ENCODE measurements at regions not wholly inside any gene's neighbourhood (a gene's known extent, or its start where the extent isn't known, plus 50 kb on each side); places are given as distances from the start of the nearest gene placed in this dataset.
"Not testable (repeated sequence)": the region's sequence is repeated elsewhere in the genome, so short reads cannot be mapped to it uniquely, and the experiment has no call there.

DNA sequence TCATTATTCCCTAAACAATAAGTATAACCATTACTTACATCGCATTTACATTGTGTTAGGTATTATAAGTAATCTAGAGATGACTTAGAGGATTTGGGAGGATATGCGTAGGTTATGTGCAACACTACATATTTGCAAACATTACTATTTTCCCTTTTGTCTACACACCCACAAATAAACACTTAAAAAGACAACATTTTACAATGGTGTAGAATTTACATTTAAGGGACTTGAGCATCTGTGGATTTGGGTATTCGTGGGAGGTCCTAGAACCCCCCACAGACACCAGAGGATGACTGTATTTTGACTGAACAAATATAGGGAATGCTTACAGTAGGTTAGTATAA is 220.2 kb upstream of the MYO3A start:
- no peak for DNase-seq (ENCODE audit: low read depth)

DNA sequence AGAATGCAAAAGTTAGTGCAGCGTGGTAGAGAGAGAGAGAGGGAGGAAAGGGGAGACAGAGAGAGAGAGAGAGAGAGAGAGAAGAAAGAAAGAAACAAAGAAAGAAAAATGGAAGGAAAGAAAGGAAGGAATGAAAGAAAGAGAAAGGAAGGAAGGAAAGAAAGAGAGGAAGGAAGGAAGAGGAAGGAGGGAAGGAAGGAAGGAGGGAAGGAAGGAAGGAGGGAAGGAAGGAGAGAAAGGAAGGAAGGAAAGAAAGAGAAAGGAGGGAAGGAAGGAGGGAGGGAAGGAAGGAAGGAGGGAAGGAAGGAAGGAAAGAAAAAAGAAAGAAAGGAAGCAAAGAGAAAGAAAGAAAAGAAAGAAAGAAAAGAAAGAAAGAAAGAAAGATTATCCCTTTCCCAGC is 209.8 kb upstream of the MYO3A start:
- DNase-seq (ENCODE audit: low read depth), result no peak

DNA sequence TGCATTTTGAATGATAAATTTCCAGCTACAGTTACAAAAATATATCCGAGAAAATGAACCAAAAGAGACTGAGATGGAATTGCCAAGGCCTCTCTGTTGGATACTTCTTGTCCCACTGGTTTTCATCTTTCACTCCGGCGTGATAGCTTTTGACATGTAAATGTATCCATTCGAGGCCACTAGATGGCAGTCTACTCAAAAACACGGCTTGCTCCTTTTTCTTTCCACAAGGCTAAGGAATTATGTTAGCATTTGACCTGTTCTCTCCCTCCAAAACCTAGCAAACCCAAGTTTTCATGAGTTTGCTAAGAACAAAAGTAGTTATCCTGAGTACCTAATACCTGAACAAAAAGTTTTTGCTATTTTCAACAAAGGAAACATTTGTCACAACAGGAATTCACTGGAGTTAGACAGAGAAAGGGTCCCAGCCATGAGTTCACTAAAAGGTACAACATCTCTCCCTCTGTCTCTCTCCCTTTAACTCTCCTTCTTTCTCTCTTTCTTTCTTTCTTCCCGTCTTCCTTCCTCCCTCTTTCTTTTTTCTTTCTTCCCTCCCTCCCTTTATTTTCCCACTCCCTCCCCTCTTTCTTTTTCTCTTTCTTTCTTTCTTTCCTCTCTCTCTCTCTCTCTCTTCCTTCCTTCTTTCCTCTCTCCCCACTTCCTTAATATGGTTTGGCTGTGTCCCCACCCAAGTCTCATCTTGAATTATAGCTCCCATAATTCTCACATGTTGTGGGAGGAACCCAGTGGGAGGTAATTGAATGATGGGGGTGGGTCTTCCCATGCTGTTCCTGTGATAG is 207.9 kb upstream of the MYO3A start:
- DNase-seq (ENCODE audit: low read depth), result no peak

DNA sequence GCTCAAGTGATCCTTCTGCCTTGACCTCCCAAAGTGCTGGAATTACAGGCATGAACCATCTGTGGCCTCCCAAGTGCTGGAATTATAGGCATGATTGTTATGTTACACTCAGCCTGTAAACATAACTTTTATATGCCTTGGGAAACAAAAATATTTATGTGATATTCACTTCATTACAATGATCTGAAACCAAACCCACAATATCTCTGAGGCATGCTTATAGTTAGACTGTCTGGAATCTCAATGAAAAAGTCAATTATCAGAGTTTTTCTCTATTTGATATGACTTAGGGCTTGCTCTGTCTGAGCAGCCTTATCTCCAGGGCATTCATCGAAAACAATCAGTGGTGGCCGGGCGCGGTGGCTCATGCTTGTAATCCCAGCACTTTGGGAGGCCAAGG is 195.3 kb upstream of the MYO3A start:
- no peak for DNase-seq (ENCODE audit: low read depth)

DNA sequence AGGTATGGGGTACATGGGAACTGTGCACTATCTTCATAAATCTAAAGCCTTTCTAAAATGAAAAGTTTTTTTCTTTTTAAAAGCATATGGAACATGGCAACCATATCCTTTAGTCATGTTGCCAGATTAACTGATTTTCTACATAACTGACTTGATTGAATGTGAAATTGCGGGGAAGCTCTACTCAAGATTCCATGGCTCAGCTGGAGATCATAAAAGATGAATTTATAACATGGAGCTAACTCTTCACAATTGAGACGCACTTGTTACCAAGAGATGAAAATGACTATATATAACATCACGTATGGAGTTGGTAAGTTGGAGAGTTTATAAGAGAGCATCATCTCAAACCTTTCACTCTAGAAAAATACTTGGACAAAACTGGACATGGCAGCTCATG is 190.2 kb upstream of the MYO3A start:
- no peak for DNase-seq (ENCODE audit: low read depth)

DNA sequence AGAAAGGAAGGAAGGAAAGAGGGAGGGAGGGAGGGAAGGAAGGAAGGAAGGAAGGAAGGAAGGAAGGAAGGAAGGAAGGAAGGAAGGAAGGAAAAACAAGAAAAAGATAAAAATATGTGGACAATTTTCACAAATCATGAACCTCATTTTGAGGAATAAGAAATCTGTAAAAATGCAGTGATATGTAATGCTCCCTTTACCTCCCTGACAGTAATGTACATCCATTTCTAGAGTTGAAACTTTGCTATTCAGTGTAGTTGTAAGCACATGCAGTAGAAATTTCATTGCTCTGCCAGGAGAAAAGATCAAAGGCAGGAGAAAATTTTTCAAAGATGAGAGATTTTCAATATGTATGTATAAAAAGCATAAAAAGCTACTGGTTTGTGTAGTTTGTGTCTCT is 189.5 kb upstream of the MYO3A start:
- no peak for DNase-seq (ENCODE audit: low read depth)

DNA sequence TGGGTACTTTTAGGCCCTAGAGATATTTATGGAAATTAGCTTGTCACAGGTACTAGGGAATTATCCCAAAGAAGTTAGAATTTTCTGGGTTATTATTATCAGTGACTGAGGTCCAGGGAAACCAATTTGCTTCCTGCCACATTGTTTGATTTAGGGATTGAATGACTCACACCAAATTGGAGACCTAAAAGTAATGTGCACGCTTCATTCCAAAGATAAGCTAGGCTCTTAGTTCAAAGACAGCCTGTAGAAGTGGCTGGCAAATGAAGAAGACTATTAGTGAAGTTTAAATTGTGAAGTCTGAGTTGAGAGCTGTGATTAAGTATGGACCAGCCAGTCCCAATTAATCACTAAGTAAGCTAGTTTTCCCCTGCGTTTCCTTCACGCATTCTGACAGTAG is 188.1 kb upstream of the MYO3A start:
- DNase-seq (ENCODE audit: low read depth), result no peak

DNA sequence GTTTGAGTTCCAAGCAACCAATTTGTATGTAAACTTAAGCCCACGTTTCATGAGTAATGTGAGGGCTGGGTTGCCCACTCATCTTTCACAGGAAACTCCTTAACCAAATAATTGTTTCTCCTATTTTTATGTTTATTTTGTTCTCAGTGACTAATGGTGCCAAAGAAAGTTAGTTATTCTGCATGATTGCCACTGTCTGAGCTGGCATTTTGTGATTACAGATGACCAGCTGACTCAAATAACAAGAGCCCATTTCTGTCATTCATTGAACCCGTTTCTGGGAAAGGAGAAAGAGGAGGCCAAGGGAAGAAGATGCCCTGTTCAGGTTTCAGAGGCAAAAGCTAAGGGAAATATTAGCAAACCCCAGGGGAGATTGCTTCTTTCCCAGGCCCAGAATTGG is 186.9 kb upstream of the MYO3A start:
- DNase-seq (ENCODE audit: low read depth), result no peak

DNA sequence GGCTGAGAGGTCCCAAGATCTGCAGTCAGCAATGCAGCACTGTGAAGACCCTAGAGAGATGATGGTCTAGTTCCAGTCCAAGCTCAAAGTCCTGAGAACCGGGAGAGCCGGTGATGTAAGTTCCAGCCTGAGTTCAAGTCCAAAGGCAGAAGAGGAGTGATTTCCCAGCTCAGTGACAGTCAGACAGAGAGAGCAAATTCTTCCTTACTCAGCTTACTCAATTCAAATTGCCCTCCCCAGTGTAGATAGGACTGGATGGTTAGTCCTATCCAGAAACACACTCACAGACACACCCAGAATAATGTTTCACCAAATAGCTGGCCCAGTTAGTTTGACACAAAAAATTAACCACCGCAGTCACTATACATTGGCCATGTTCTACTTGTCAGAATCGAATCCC is 185.5 kb upstream of the MYO3A start:
- DNase-seq (ENCODE audit: low read depth), result no peak

DNA sequence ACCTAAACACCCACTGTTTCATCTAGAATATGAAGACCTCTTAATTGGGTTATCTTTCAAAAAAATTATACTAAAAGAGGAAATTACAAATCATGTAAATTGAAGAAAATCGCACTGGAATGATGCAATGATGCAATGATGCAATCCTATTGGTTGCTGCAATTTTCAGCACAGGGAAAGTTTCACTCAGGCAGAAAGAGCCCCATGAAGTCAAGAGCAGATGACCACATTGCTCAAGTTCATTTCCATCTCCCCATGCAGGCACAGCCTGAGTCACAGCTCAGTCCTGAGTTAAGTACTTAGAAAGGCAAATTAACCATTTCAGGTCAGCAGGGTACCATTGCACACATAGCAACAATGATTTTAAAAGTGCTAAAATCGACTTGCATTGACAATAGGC is 180.3 kb upstream of the MYO3A start:
- no peak for DNase-seq (ENCODE audit: low read depth)

DNA sequence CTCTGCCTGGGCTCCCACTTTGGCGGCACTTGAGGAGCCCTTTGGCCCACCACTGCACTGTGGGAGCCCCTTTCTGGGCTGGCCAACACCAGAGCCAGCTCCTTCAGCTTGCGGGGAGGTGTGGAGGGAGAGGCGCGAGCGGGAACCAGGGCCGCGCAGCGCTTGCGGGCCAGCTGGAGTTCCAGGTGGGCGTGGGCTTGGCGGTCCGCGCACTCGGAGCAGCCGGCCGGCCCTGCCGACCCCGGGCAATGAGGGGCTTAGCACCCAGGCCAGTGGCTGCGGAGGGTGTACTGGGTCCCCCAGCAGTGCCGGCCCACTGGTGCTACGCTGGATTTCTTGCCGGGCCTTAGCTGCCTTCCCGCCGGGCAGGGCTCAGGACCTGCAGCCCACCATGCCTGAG is 178.2 kb upstream of the MYO3A start:
- DNase-seq (ENCODE audit: low read depth), result not testable (repeated sequence)

DNA sequence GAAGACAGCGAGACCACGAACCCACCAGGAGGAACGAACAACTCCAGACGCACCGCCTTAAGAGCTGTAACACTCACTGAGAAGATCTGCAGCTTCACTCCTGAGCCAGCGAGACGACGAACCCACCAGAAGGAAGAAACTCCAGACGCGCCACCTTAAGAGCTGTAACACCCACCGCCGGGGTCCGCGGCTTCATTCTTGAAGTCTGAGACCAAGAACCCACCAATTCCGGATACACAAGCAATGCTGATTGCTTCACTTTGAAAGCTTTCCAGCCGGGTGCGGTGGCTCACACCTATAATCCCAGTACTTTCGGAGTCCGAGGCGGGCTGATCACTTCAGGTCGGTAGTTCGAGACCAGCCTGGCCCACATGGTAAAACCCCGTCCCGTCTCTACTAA is 177.2 kb upstream of the MYO3A start:
- DNase-seq (ENCODE audit: low read depth), result no peak

DNA sequence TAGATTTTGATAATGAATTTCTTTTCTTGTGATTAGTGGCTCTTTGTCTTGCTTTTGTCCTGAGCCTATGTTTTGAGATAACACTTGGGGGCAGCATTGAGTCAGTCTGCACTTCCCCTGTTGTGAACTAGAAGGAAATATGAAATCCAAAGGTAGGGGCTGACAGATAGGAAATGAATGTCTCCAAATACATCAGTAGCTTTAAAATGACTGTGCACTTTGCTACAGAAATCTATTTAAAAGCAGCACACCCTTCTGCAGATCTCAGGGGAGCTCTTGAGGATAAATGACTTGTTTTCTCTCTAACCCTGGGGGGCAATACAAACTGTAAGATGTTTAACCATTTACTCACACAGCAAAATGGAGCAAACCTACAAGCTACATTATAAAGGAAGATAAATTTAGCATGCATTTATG is 176.0 kb upstream of the MYO3A start:
- DNase-seq (ENCODE audit: low read depth), result no peak

DNA sequence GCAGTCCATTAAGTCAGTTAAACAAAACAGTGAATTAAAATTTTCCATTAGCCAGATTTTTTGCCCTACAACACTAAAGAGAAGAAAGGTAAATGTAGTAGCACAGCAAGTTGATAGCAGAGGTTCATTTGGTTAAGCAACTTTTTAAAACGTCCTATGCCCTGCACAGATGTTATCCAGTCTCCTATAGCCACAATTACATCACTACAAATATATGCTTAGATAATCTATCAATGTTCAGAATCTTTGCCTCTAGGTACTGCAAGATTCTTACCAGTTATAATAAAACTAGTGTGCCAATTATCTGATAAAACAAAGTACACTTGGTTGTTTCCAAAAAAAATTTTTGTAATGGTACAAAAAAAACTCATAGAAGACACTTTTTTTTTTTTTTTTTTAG is 175.5 kb upstream of the MYO3A start:
- DNase-seq (ENCODE audit: low read depth), result no peak

DNA sequence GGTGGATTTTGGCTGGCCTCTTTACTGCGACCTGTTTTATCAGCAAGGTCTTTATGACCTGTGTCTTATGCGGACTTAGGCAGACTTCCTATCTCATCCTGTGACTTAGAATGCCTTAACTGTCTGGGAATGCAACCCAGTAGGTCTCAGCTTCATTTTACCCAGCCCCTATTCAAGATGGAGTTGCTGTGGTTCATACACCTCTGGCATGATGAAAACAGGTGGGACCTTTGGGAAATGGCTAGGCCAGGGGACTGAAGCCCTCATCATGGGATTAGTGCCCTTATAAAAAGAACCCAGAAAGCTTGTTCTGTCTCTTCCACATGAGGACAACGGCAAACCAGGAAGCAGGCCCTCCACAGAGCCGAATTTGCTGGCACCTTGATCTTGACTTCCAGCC is 172.1 kb upstream of the MYO3A start:
- no peak for DNase-seq (ENCODE audit: low read depth)

DNA sequence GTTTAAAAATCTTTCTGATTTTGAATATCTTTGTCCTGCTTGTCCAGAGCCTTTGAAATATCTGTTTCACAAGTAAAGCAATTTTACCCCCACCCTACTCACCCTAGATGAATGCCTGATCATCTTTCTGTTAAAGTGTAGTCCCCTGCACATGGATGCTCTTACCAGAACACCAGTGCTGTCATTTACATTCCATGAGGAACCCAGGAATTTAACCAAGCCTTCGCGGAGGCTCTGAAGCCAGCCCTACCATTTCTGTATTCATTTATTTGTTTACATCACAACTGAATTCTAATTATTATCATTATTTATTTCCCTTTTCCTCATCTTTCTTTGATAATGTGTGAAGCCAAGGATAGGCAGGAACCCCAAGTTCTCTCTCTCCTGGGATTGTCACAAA is 167.8 kb upstream of the MYO3A start:
- DNase-seq (ENCODE audit: low read depth), result no peak

DNA sequence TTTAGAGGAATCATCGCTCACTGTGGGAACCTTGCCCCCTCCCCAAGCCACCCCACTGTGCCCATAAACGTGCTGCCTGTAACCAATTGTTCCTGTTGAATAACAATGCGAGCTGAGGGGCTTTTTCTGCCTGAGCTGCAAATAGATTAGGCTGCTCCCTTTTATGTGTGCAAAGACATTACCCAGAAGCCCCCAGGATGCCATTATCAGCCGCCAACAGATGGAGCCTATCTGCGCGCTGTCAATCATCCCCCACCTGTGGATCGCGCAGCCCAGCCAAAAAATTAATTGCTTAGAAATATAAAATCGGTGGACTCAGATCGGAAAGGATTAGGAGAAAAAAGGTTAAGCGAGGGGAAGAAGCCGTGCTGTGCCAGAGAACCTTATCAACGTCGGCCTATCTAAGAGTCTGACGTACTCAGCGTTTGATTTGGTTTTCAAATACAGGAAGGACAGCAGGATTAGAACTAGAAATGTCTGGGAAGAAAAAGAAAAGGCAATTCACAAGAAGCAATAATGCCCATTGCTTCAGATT is 167.3 kb upstream of the MYO3A start:
- DNase-seq (ENCODE audit: low read depth), result no peak

DNA sequence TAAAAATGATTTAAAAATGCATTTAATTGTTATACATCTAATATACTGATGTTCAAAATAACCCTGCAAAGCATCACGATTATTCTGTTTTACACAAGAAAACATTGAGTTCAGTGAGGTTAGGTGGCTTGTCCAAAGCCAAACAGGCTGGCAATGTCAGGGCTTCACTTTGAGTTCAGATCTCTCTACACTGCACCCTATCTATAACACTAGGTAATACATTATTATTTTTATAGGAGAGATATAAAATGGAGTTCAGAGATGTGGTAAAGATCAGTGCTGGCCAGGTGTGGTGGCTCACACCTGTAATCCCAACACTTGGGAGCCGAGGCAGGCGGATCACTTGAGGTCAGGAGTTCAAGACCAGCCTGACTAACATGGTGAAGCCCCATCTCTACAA is 165.9 kb upstream of the MYO3A start:
- DNase-seq (ENCODE audit: low read depth), result no peak

DNA sequence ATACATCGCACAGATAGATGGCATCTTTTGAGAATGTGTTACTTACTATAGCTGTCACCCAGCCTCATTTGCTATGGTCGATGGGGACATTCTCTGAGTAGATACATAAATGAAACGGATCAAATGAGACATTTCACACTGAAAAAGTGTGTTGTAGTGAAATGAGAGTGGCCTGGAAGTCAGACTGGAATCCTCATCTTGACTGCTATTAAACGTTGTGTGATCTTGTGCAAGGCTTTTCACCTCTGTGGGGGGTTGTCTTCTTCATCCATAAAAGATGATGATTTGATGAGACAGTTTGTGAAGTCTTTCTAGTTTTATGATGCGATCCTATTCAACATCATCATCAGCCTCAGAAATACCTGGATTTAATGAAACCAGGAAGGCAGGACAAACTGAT is 155.4 kb upstream of the MYO3A start:
- no peak for DNase-seq (ENCODE audit: low read depth)

DNA sequence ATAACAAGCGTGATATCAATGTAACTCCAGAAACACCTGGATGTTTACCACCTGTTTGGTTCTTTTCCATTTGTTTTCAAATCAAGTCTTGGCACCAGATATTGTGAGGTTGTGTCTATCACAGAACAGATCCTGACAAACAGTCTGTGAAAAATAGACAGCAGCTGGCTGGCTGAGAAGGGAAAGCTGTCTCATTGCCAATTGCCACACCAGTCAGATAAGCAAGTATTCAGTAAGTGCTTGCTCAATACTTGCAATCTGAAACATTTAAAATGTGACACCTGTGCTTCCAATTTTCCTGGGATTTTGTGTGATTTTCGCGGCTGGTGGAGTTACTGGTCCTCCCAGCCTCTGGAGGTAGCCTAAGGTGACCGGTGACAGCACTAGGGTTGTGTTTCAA is 147.9 kb upstream of the MYO3A start:
- no peak for DNase-seq (ENCODE audit: low read depth)

DNA sequence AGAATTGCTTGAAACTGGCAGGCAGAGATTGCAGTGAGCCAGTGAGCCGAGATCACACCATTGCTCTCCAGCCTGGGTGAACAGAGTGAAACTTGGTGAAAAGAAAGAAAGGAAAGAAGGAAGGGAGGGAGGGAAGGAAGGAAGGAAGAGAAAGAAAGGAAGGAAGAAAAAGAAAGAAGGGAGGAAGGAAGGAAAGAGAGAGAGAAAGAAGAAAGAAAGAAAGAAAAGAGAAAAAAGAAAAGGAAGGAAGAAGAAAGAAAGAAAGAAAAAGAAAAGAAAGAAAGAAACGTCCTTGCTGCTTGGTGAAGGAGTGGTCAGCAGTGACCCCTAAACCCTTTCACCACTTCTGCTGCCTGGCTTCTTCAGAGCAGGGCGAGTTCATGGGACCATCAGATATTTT is 147.1 kb upstream of the MYO3A start:
- DNase-seq (ENCODE audit: low read depth), result no peak

DNA sequence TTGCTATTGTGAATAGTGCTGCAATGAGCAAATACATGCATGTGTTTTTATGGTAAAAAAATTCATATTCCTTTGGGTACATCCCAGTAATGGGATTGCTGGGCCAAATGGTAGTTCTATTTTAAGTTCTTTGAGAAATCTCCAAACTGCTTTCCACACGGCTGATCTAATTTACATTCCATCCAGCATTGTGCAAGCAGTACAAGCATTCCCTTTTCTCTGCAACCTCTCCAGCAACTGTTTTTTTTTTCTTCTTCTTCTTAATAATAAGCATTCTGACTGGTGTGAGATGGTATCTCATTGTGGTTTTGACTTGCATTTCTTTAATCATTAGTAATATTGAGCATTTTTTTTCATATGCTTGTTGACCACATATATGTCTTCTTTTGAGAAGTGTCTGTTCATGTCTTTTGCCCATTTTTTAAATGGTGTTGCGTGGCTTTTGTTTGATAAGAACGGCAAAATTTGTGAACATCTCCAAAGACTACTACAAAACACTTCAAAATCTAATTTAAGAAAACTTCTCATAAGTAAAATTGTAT is 136.1 kb upstream of the MYO3A start:
- DNase-seq (ENCODE audit: low read depth), result no peak

DNA sequence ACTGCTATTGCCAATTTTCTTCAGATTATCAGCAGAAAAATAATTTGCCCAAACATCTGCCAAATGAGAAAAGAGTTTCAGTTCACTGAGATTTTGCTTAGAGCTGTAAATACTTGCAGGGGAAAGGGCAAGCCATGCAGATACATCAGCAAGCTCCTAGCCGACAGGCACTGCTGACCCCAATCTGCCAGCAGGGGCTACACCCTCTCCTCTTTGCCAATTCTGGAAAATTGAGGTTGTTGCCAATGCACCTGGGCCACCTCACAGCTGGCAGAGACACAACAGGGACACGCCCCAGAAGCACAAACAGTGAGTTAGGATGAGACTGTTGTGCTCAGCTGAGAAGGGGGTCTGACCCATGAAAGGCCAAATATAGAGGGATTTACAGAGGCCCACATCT is 129.5 kb upstream of the MYO3A start:
- DNase-seq (ENCODE audit: low read depth), result no peak

DNA sequence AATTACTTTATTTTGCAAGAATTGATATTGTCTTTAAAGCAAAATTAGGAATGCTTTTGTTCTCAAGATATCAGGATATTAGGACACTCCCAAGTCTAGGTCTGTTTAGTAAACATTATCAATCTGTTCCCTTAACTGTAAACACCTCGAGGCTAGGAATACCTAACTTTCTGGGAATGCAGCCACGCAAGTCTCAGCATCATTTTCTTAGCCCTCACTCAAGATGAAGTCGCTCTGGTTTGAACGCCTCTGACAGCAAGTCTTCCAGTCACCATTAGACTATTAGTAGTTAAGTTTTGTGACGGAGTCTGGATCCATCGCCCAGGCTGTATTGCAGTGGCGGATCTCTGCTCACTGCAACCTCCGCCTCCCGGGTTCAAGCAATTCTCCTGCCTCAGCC is 128.0 kb upstream of the MYO3A start:
- no peak for DNase-seq (ENCODE audit: low read depth)
